ENCODE measurements at regions not wholly inside any gene's neighbourhood (a gene's known extent, or its start where the extent isn't known, plus 50 kb on each side); places are given as distances from the start of the nearest gene placed in this dataset.

GRCh38 chr1:79376106-79376505, 369.6 kb upstream of the ADGRL4 start:
- intact Hi-C loops (cut with micrococcal nuclease; ENCODE audit: unreplicated experiment): no loop called here
- TF ChIP-seq CTCF (conservative IDR thresholded peaks at IDR 0.05; ENCODE audit: low read length) (no peak), EZH2phosphoT487 (IDR thresholded peaks at IDR 0.05; ENCODE audit: borderline replicate concordance, low read depth, low read length) (no peak)
- no peaks in the 10 kb centered on the region for H3K36me3 ChIP-seq (ENCODE audit: insufficient read depth, low read length)
- DNase-seq (ENCODE audit: low spot score): no peak
- no peak overlapping the region for H3K4me2 ChIP-seq (ENCODE audit: low read length)
- no peaks in the 10 kb centered on the region for H3K9me3 ChIP-seq (ENCODE audit: low read length)
- no peak overlapping the region for H3K4me3 ChIP-seq (ENCODE audit: low read depth, low read length, poor library complexity, severe bottlenecking)
- ChIA-PET CTCF (ENCODE audit: unreplicated experiment) (no interaction called here), POLR2A (no interaction called here)
- no peak overlapping the region for H2AFZ ChIP-seq (ENCODE audit: low read length)
- no peaks in the 10 kb centered on the region for H3K79me2 ChIP-seq (ENCODE audit: insufficient read depth, low read depth, low read length)
- BruUV-seq (replicated peaks): no TSS peak
- no peaks in the 10 kb centered on the region for H3K9me2 ChIP-seq (ENCODE audit: insufficient read depth, low read length)
- H4K20me1 ChIP-seq (ENCODE audit: insufficient read depth, low read length): no peaks in the 10 kb centered on the region
- no peak overlapping the region for H3K27ac ChIP-seq (ENCODE audit: low read depth, low read length, poor library complexity, severe bottlenecking)
- no peaks in the 10 kb centered on the region for H3K4me1 ChIP-seq (ENCODE audit: insufficient read depth, low read length, poor library complexity, severe bottlenecking)

GRCh38 chr1:79375352-79375751, 368.8 kb upstream of the ADGRL4 start:
- Histone ChIP-seq H3K4me1 (ENCODE audit: insufficient read depth, low read length, poor library complexity, severe bottlenecking) (no peaks in the 10 kb centered on the region), H3K9me3 (ENCODE audit: low read length) (no peaks in the 10 kb centered on the region), H3K4me2 (ENCODE audit: low read length) (no peak overlapping the region), H4K20me1 (ENCODE audit: insufficient read depth, low read length) (no peaks in the 10 kb centered on the region), H3K9me2 (ENCODE audit: insufficient read depth, low read length) (no peaks in the 10 kb centered on the region), H3K27ac (ENCODE audit: low read depth, low read length, poor library complexity, severe bottlenecking) (no peak overlapping the region), H3K4me3 (ENCODE audit: low read depth, low read length, poor library complexity, severe bottlenecking) (no peak overlapping the region), H3K79me2 (ENCODE audit: insufficient read depth, low read depth, low read length) (no peaks in the 10 kb centered on the region), H2AFZ (ENCODE audit: low read length) (no peak overlapping the region), H3K36me3 (ENCODE audit: insufficient read depth, low read length) (no peaks in the 10 kb centered on the region)
- DNase-seq (ENCODE audit: low spot score): no peak
- TF ChIP-seq CTCF (conservative IDR thresholded peaks at IDR 0.05; ENCODE audit: low read length) (no peak), EZH2phosphoT487 (IDR thresholded peaks at IDR 0.05; ENCODE audit: borderline replicate concordance, low read depth, low read length) (no peak)
- ChIA-PET POLR2A (no interaction called here), CTCF (ENCODE audit: unreplicated experiment) (no interaction called here)
- no TSS peak for BruUV-seq (replicated peaks)
- intact Hi-C loops (cut with micrococcal nuclease; ENCODE audit: unreplicated experiment): no loop called here

GRCh38 chr1:79374397-79374796, 367.9 kb upstream of the ADGRL4 start:
- intact Hi-C loops (cut with micrococcal nuclease; ENCODE audit: unreplicated experiment): no loop called here
- H3K4me2 ChIP-seq (ENCODE audit: low read length): no peak overlapping the region
- TF ChIP-seq EZH2phosphoT487 (IDR thresholded peaks at IDR 0.05; ENCODE audit: borderline replicate concordance, low read depth, low read length) (no peak), CTCF (conservative IDR thresholded peaks at IDR 0.05; ENCODE audit: low read length) (no peak)
- H2AFZ ChIP-seq (ENCODE audit: low read length): no peak overlapping the region
- ChIA-PET POLR2A (interaction anchor here (0.6 kb wide), 1 partner anchor 40 kb away, joined by 3 read pairs; no protein-coding TSS in a partner anchor), CTCF (ENCODE audit: unreplicated experiment) (no interaction called here)
- H3K9me3 ChIP-seq (ENCODE audit: low read length): no peaks in the 10 kb centered on the region
- no TSS peak for BruUV-seq (replicated peaks)
- H3K9me2 ChIP-seq (ENCODE audit: insufficient read depth, low read length): no peaks in the 10 kb centered on the region
- H3K27ac ChIP-seq (ENCODE audit: low read depth, low read length, poor library complexity, severe bottlenecking): no peak overlapping the region
- H3K79me2 ChIP-seq (ENCODE audit: insufficient read depth, low read depth, low read length): no peaks in the 10 kb centered on the region
- H4K20me1 ChIP-seq (ENCODE audit: insufficient read depth, low read length): no peaks in the 10 kb centered on the region
- no peaks in the 10 kb centered on the region for H3K36me3 ChIP-seq (ENCODE audit: insufficient read depth, low read length)
- DNase-seq (ENCODE audit: low spot score): no peak
- no peak overlapping the region for H3K4me3 ChIP-seq (ENCODE audit: low read depth, low read length, poor library complexity, severe bottlenecking)
- H3K4me1 ChIP-seq (ENCODE audit: insufficient read depth, low read length, poor library complexity, severe bottlenecking): no peaks in the 10 kb centered on the region
